Activated CD8-positive, alpha-beta memory T cell treated with anti-CD3 and anti-CD28 coated beads, Interleukin-2, amount 50 U/mL, for 48 hours (primary cell): ENCODE measurements at regions not wholly inside any gene's neighbourhood (a gene's known extent, or its start where the extent isn't known, plus 50 kb on each side); places are given as distances from the start of the nearest gene placed in this dataset.

Source experiments
- DNase-seq: peaks from one replicate; pipeline ENCODE4 v3.0.0-alpha.2; 2020

- DNase-seq = no peak
Observed at GRCh38 chr1:88029899-88030298, 654.2 kb upstream of the PKN2 start.

- no peak for DNase-seq
Observed at GRCh38 chr1:88035578-88035977, 648.5 kb upstream of the PKN2 start.

DNA sequence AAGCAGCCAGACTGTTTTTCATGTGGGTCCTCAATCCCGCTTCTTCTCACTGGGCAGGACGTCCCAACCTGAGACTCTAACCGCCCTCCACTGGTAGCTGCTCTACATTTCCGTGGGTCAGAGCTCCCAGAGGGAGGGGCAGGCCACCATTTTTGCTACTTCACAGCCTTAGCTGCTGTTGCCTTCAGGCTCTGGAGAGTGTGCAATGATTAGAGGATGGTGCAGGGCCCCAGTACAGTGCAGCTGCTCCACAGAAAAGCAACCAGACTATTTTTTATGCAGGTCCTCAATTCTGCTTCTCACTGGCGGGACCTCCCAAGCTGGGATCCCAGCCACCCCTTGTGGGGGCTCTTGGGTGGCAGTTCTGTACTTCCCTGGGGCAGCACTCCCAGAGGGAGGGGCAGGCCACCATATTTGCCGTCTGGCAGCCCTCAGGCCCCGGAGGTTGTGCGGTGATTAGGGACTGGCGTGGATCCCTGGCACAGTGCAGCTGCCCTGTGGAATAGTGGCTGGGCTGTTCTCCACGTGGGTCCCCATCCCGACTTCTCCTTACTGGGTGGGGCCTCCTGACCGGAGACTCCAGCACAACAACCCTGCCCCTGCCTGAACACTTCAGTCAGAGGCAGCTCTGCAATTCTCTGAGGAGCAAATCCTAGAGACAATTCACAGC, 647.6 kb upstream of the PKN2 start:
- no peak for DNase-seq

GRCh38 chr1:88039240-88039639, 644.8 kb upstream of the PKN2 start:
- DNase-seq = no peak

DNA sequence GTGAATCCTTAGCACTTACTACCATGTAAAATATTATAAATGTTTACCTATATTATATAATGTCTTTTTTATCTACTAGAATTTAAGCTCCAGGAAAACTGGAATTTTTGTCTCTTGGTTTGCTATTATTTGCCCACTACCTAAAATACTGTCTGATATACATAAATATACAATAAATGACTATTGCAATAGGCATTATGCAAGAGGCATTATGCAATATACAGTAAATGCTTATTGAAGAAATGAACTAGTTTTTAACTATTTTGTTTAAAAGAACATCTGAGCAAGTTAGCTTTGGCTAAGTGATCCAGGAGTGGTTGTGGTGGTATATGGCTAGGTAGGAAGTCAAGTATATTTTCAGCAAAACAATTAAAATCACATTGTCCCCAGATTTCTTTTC, 640.2 kb upstream of the PKN2 start:
- no peak for DNase-seq

- DNase-seq = no peak
Observed at GRCh38 chr1:88052167-88052566, 631.9 kb upstream of the PKN2 start.

GRCh38 chr1:88053065-88053464, 631.0 kb upstream of the PKN2 start:
- no peak for DNase-seq

DNA sequence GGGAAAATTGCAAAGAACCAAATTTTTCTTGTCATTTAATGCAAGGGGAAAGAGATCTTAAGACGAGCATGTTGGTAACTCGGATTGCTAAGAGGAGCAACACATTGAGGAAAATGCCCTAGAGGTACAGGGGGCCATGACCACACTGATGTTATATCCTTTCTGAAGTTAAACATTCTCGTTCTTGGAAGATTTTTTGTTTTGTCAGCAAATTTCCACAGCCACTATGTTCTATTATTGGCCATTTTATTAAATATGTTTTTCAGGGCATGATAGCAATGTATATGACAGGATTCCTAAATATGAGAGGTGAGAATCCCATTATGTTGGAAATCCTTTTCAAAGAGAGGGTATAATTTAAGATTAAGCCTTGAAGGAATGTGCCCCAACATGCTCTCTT, 627.2 kb upstream of the PKN2 start:
- no peak for DNase-seq

DNA sequence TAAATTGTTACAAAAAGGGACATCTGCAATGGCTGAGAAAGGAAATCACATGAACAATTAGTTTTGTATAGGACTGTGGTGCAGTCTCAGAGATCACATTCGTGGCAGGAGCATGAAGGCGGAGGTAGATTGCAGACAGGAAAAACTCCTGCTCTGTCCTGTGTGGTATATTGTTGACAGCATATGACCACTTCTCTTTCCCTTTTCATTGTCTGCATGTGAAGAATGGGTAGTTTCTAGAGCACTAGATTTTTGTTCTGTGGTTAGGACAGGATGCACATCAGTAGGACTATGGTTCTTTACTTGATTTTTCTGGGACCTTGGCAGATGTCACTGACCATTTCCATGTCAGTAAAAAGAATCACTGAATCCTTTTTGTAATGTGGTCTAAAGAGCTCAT, 625.9 kb upstream of the PKN2 start:
- no peak for DNase-seq

DNA sequence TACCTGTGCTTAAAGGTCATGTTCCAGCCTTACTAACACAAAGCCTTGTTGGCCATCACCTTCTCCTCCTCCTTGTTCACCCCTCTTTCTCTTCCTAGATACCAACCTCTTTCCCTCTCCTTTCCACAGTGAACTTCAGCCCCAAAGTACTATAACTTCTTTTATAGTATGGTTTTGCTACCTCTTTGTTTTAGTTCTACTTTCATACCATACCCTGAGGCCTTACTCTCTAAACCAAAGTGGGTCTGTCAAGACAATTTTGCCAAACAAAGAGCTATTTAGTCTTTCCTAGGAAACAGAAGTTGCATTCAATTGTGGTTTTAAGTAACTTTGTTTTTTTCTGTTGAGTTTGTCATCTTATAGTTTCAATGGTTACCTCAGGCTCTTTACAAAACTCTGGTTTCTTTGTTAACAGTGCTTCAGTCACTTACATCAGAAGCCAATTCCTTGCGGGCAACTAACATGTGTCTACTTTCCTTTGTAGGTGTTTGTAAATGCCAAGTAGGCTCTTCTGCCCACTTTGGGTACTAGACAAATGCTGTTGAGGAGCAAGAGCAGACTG, 623.9 kb upstream of the PKN2 start:
- no peak for DNase-seq

DNA sequence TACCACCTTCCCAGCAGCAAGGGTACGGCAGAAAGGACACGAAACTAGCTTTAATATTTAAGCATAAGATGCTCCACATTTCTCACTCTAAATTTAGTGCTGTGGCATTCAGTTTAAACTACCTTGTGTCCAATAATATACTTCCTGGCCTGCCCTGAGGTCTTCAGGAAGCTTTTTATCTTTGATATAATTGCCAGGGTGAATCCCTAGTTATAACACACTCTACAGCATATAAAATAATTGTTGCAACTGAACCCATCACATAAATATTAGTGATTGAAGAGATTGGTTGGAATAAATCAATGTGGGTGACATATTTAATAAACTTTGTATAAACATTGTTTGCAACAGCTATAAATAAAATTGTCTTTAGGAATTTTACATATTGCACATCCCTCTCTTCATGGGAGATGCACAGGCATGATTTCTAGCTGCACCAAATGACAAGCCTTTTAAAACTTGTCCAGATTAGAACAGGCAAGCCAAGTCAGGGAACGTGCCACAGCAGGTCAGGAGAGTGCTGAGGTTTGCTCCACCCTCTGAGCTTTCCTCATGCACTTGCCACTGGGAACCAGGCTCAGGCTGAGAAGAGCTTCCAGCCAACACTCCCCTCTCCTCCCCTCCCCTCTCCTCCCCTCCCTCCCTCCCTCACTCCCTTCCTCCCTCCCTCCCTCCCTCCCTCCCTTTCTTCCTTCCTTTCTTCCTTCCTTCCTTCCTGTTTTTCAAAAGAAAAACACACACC, 623.2 kb upstream of the PKN2 start:
- no peak for DNase-seq

GRCh38 chr1:88061492-88062177, 622.4 kb upstream of the PKN2 start:
- DNase-seq = no peak

DNA sequence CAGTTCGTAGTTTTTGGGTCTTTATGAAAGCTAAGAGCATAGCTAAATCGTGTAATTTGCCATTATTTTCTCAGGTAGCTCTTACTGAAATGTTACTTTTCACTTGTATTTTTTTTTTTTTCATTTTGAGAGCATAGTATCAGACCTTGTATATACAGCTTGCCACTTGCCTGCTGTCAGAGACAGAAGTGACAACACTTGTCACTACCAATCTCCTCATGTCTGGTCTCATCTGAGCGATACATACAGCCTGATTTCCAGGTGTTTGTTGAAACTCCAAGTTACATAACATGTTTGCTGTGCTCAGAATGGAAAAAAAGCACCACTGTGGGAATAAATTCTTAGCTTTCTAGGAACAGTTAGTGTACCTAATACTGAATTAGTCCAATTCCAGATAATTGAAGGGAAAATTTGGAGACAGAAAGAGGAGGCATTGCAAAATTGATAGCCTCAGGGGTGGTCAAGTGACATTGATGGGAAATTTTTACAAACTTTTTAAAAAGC, 621.4 kb upstream of the PKN2 start:
- no peak for DNase-seq

GRCh38 chr1:88063605-88064004, 620.5 kb upstream of the PKN2 start:
- no peak for DNase-seq

DNA sequence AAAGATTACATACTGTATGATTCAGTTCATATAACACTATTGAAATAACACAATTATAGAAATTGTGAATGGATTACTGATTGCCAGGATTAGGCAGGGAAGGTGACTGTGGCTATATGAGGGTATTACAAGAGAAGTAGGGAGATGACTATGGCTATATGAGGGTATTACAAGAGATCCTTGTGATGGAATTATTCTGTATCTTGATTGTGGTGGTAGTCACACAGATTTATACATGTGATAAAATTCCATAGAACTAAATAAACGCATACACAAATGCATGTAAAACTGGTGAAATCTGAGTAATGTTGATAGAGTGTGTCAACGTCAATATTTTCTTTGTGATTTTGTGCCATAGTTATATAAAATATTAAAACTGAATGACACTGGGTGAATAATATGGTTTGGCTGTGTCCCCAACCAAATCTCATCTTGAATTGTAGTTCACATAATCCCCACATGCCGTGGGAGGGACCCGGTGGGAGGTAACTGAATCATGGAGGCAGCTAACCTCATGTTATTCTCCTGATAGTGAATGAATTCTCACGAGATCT, 615.6 kb upstream of the PKN2 start:
- no peak for DNase-seq

- DNase-seq = no peak
Observed at GRCh38 chr1:88070956-88071355, 613.1 kb upstream of the PKN2 start.

- DNase-seq = no peak
Observed at GRCh38 chr1:88074661-88075060, 609.4 kb upstream of the PKN2 start.

GRCh38 chr1:88075813-88076212, 608.3 kb upstream of the PKN2 start:
- no peak for DNase-seq

DNA sequence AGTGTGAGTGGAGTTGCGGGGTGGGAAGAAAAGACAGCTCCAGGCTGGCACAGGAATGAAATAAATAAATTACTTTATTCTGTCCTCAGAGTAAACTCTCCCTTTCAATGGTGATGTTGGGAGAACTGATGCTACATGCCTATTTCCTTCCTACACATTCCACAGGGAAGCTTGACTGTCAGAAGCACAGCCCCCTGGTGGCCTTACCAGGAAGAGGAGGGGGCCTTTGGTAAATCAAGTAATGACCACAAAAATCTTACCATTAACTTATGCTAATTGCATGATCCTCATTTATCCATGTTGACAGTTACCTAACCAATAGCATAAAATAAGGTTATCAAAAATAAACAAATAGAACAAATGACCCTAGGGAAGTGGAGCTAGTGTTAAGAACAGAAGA, 605.0 kb upstream of the PKN2 start:
- no peak for DNase-seq

DNA sequence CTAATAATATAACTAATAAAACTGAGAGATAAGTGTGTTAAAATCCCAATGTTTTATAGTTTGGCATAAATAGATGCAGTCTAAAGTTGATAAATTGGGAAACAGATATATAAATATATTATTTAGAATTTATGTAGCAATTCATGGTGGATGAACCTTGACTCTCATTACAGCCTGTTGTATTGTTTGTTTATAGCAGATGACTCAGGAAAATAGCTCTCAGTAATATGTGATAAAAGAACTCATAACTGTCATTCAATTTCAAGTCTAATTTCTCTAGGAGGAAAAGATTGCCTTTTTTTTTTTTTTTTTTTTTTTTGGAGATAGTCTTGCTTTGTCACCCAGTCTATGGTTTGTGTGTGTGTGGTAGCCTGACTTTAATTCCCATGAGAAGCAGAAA, 603.2 kb upstream of the PKN2 start:
- no peak for DNase-seq

DNA sequence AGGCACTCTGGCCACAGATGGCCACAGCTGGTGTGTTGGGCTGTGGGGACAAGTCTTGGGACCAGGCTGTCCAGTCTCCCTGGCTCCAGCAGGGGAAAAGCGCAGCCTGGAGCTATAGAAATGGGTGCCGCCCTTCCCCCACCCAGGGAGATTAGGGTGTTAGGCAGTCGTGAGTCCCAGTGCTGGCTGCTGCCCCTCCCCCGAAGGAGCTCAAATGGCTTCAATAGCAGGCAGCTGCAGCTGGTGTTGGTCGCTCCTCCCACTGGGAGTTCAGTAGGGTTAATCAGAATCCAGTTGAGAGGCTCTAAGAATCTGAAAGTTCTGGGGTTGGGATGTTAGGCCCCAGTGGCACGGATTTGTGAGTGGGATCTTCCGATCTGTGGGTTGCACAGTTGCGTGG, 595.6 kb upstream of the PKN2 start:
- no peak for DNase-seq

GRCh38 chr1:88089961-88090360, 594.1 kb upstream of the PKN2 start:
- no peak for DNase-seq

GRCh38 chr1:88098881-88099280, 585.2 kb upstream of the PKN2 start:
- DNase-seq = no peak
